HG02623 (cell line): ENCODE measurements at regions not wholly inside any gene's neighbourhood (a gene's known extent, or its start where the extent isn't known, plus 50 kb on each side); places are given as distances from the start of the nearest gene placed in this dataset.
A peak's percentile ranks its signal among the peaks of the same experiment; 100 is the strongest.
"Not testable (repeated sequence)": the region's sequence is repeated elsewhere in the genome, so short reads cannot be mapped to it uniquely, and the experiment has no call there.

Experiments used
- ATAC-seq: cut with Tn5 transposase; IDR thresholded peaks from one replicate; pipeline ENCODE4 v1.9.1; 2021; ENCODE audit warnings: moderate library complexity; ENCODE audit not compliant: unreplicated experiment

- not testable (repeated sequence) for ATAC-seq
Observed at GRCh38 chr5:123933812-123934211, 421.8 kb downstream of the CSNK1G3 start.

GRCh38 chr5:123929055-123929474 lies 417.1 kb downstream of the CSNK1G3 start:
- no peak for ATAC-seq

- no peak for ATAC-seq
Observed at GRCh38 chr5:123928401-123928800, 416.4 kb downstream of the CSNK1G3 start.

- no peak for ATAC-seq
Observed at GRCh38 chr5:123921193-123921592, 409.2 kb downstream of the CSNK1G3 start.

GRCh38 chr5:123916345-123917121 lies 404.6 kb downstream of the CSNK1G3 start:
- no peak for ATAC-seq

GRCh38 chr5:123914333-123914732 lies 402.4 kb downstream of the CSNK1G3 start:
- no peak for ATAC-seq

GRCh38 chr5:123907349-123907748 lies 395.4 kb downstream of the CSNK1G3 start:
- peak; percentile 73 for ATAC-seq

- ATAC-seq = no peak
Observed at GRCh38 chr5:123906698-123907295, 394.8 kb downstream of the CSNK1G3 start.

GRCh38 chr5:123885081-123885480 lies 373.1 kb downstream of the CSNK1G3 start:
- ATAC-seq = no peak

- no peak for ATAC-seq
Observed at GRCh38 chr5:123882965-123883345, 371.0 kb downstream of the CSNK1G3 start.

GRCh38 chr5:123882319-123882964 lies 370.5 kb downstream of the CSNK1G3 start:
- no peak for ATAC-seq

- ATAC-seq = no peak
Observed at GRCh38 chr5:123881759-123882244, 369.8 kb downstream of the CSNK1G3 start.

- ATAC-seq = no peak
Observed at GRCh38 chr5:123880875-123881274, 368.9 kb downstream of the CSNK1G3 start.

- ATAC-seq = no peak
Observed at GRCh38 chr5:123879071-123879470, 367.1 kb downstream of the CSNK1G3 start.

GRCh38 chr5:123876276-123876790 lies 364.4 kb downstream of the CSNK1G3 start:
- no peak for ATAC-seq

- no peak for ATAC-seq
Observed at GRCh38 chr5:123875561-123876275, 363.7 kb downstream of the CSNK1G3 start.

GRCh38 chr5:123874600-123875201 lies 362.7 kb downstream of the CSNK1G3 start:
- ATAC-seq = no peak

GRCh38 chr5:123873846-123874245 lies 361.9 kb downstream of the CSNK1G3 start:
- no peak for ATAC-seq

GRCh38 chr5:123871373-123871772 lies 359.4 kb downstream of the CSNK1G3 start:
- no peak for ATAC-seq

- ATAC-seq = no peak
Observed at GRCh38 chr5:123868881-123869280, 356.9 kb downstream of the CSNK1G3 start.

- no peak for ATAC-seq
Observed at GRCh38 chr5:123868267-123868666, 356.3 kb downstream of the CSNK1G3 start.
